Kasumi-1 (cell line): ENCODE measurements at regions not wholly inside any gene's neighbourhood (a gene's known extent, or its start where the extent isn't known, plus 50 kb on each side); places are given as distances from the start of the nearest gene placed in this dataset.

Experiments
- DNase-seq, 2 experiments: peaks; one replicate each; lab custom pipeline; 2025; lab: John Stamatoyannopoulos, UW

GRCh38 chr3:10763817-10764258 is 52.2 kb upstream of the SLC6A11 start:
- DNase-seq: no peak

GRCh38 chr3:10764259-10765051 is 51.6 kb upstream of the SLC6A11 start:
- no peak for DNase-seq

- DNase-seq: no peak
These were observed 49.9 kb upstream of the SLC6A11 start for GRCh38 chr3:10766049-10766705.
